Neural progenitor cell (in vitro differentiated cells): ENCODE measurements at regions not wholly inside any gene's neighbourhood (a gene's known extent, or its start where the extent isn't known, plus 50 kb on each side); places are given as distances from the start of the nearest gene placed in this dataset.

Experiments used
- DNase-seq: peaks from one replicate; pipeline ENCODE4 v3.0.0-alpha.2; 2016; ENCODE audit warnings: low spot score
- H2AFZ ChIP-seq: fragments of 200-600 bp; sonication (generic); replicated peaks from 2 replicates; pipeline ENCODE4 v1.6.1; 2016; ENCODE audit warnings: antibody characterized with exemption
- H3F3A ChIP-seq: fragments of 200-600 bp; sonication (generic); 2 replicates; pipeline ENCODE4 v1.6.1; 2016; ENCODE audit warnings: antibody characterized with exemption, low read depth
- H3K27ac ChIP-seq: fragments of 200-600 bp; sonication (generic); 2 replicates; pipeline ENCODE4 v1.5.1; 2016; ENCODE audit warnings: mild to moderate bottlenecking
- H3K27me3 ChIP-seq: fragments of 200-600 bp; sonication (generic); 2 replicates; pipeline ENCODE4 v1.6.1; 2016; ENCODE audit warnings: mild to moderate bottlenecking, moderate library complexity
- H3K36me3 ChIP-seq: fragments of 200-600 bp; sonication (generic); 2 replicates; pipeline ENCODE4 v1.5.1; 2016
- H3K4me1 ChIP-seq: fragments of 200-600 bp; sonication (generic); 2 replicates; pipeline ENCODE4 v1.6.1; 2016; ENCODE audit warnings: mixed run types
- H3K4me2 ChIP-seq: fragments of 200-600 bp; sonication (generic); 2 replicates; pipeline ENCODE4 v1.6.1; 2016
- H3K4me3 ChIP-seq: fragments of 200-600 bp; sonication (generic); 2 replicates; pipeline ENCODE4 v1.5.1; 2016
- H3K79me2 ChIP-seq: fragments of 200-600 bp; sonication (generic); 2 replicates; pipeline ENCODE4 v1.6.1; 2016; ENCODE audit warnings: low read depth
- H3K9ac ChIP-seq: fragments of 200-600 bp; sonication (generic); 2 replicates; pipeline ENCODE4 v1.6.1; 2016
- H3K9me3 ChIP-seq: fragments of 200-600 bp; sonication (generic); 2 replicates; pipeline ENCODE4 v1.5.1; 2016; ENCODE audit warnings: low read depth
- H4K20me1 ChIP-seq: fragments of 200-600 bp; sonication (generic); 2 replicates; pipeline ENCODE4 v1.6.1; 2016; ENCODE audit warnings: low read depth
- H3K27ac Mint-ChIP-seq: 3 replicates; pipeline ENCODE4 v1.8.0; 2021; ENCODE audit warnings: mixed read lengths
- H3K27me3 Mint-ChIP-seq: 2 replicates; pipeline ENCODE4 v1.8.0; 2022; ENCODE audit warnings: low read depth, mild to moderate bottlenecking, inconsistent platforms, moderate library complexity, mixed read lengths; ENCODE audit not compliant: insufficient read depth
- H3K36me3 Mint-ChIP-seq: 3 replicates; pipeline ENCODE4 v1.8.0; 2021; ENCODE audit warnings: mixed read lengths
- H3K4me1 Mint-ChIP-seq: 3 replicates; pipeline ENCODE4 v1.8.0; 2021; ENCODE audit warnings: mixed read lengths
- H3K4me3 Mint-ChIP-seq: 3 replicates; pipeline ENCODE4 v1.8.0; 2021; ENCODE audit warnings: mild to moderate bottlenecking, moderate library complexity, mixed read lengths
- H3K9me3 Mint-ChIP-seq: 3 replicates; pipeline ENCODE4 v1.8.0; 2020; ENCODE audit warnings: mixed read lengths
- CTCF ChIP-seq: fragments of 200-600 bp; sonication (generic); IDR thresholded peaks from 2 replicates; pipeline ENCODE4 v1.5.1; 2017; ENCODE audit warnings: antibody characterized with exemption, mild to moderate bottlenecking
- EZH2 ChIP-seq: fragments of 200-600 bp; sonication (generic); IDR thresholded peaks from 2 replicates; pipeline ENCODE4 v1.6.1; 2017; ENCODE audit warnings: antibody characterized with exemption, mild to moderate bottlenecking, moderate library complexity
- EZH2phosphoT487 ChIP-seq: fragments of 200-600 bp; sonication (generic); IDR thresholded peaks from 2 replicates; pipeline ENCODE4 v1.6.1; 2017; ENCODE audit warnings: antibody characterized with exemption

GRCh38 chr5:56566374-56567249 lies 248.7 kb upstream of the MAP3K1 start:
- H2AFZ ChIP-seq: no peak overlapping the region
- Mint-ChIP-seq H3K36me3 (no peaks in the 10 kb centered on the region), H3K9me3 (no peaks in the 10 kb centered on the region), H3K4me3 (no peak overlapping the region), H3K27ac (no peak overlapping the region), H3K4me1 (no peaks in the 10 kb centered on the region), H3K27me3 (peaks cover 3% of the 10 kb centered on the region)
- H3K36me3 ChIP-seq: no peaks in the 10 kb centered on the region
- TF ChIP-seq EZH2 (no peak), EZH2phosphoT487 (no peak), CTCF (no peak)
- H3K27me3 ChIP-seq: no peaks in the 10 kb centered on the region
- no peaks in the 10 kb centered on the region for H4K20me1 ChIP-seq
- H3K79me2 ChIP-seq: no peaks in the 10 kb centered on the region
- no peak overlapping the region for H3K4me3 ChIP-seq
- no peak overlapping the region for H3K9ac ChIP-seq
- no peak overlapping the region for H3K27ac ChIP-seq
- no peaks in the 10 kb centered on the region for H3F3A ChIP-seq
- H3K4me2 ChIP-seq: no peak overlapping the region
- no peaks in the 10 kb centered on the region for H3K9me3 ChIP-seq
- DNase-seq: no peak
- H3K4me1 ChIP-seq: no peaks in the 10 kb centered on the region

- TF ChIP-seq CTCF (no peak), EZH2 (no peak), EZH2phosphoT487 (no peak)
- DNase-seq: no peak
- Histone ChIP-seq H3K4me1 (no peaks in the 10 kb centered on the region), H4K20me1 (no peaks in the 10 kb centered on the region), H3F3A (no peaks in the 10 kb centered on the region), H3K36me3 (no peaks in the 10 kb centered on the region), H3K4me3 (no peak overlapping the region), H3K79me2 (no peaks in the 10 kb centered on the region), H3K27me3 (no peaks in the 10 kb centered on the region), H2AFZ (peak overlapping the region; percentile 30), H3K27ac (no peak overlapping the region), H3K9ac (no peak overlapping the region), H3K9me3 (no peaks in the 10 kb centered on the region), H3K4me2 (no peak overlapping the region)
- Mint-ChIP-seq H3K27me3 (no peaks in the 10 kb centered on the region), H3K27ac (no peak overlapping the region), H3K4me1 (no peaks in the 10 kb centered on the region), H3K9me3 (no peaks in the 10 kb centered on the region), H3K4me3 (no peak overlapping the region), H3K36me3 (no peaks in the 10 kb centered on the region)
Observed at GRCh38 chr5:56565644-56566043, 249.7 kb upstream of the MAP3K1 start.

GRCh38 chr5:56565283-56565615 lies 250.1 kb upstream of the MAP3K1 start:
- Histone ChIP-seq H3K4me1 (no peaks in the 10 kb centered on the region), H3K27me3 (no peaks in the 10 kb centered on the region), H2AFZ (peak overlapping the region; percentile 30), H3K27ac (no peak overlapping the region), H3K9me3 (no peaks in the 10 kb centered on the region), H3K9ac (no peak overlapping the region), H3F3A (no peaks in the 10 kb centered on the region), H3K36me3 (no peaks in the 10 kb centered on the region), H3K4me2 (no peak overlapping the region), H3K79me2 (no peaks in the 10 kb centered on the region), H3K4me3 (no peak overlapping the region), H4K20me1 (no peaks in the 10 kb centered on the region)
- no peak overlapping the region for H3K27ac Mint-ChIP-seq
- H3K4me1 Mint-ChIP-seq: no peaks in the 10 kb centered on the region
- H3K36me3 Mint-ChIP-seq: no peaks in the 10 kb centered on the region
- no peaks in the 10 kb centered on the region for H3K9me3 Mint-ChIP-seq
- no peaks in the 10 kb centered on the region for H3K27me3 Mint-ChIP-seq
- DNase-seq: no peak
- no peak overlapping the region for H3K4me3 Mint-ChIP-seq
- TF ChIP-seq EZH2phosphoT487 (no peak), CTCF (no peak), EZH2 (no peak)
